ENCODE measurements at regions not wholly inside any gene's neighbourhood (a gene's known extent, or its start where the extent isn't known, plus 50 kb on each side); places are given as distances from the start of the nearest gene placed in this dataset.

- no peaks in the 10 kb centered on the region for H3K9me3 Mint-ChIP-seq (ENCODE audit: unreplicated experiment)
- Histone ChIP-seq H3K27me3 (ENCODE audit: insufficient read depth, low read length) (no peaks in the 10 kb centered on the region), H3K4me1 (ENCODE audit: insufficient read depth, low read length) (peaks cover 30% of the 10 kb centered on the region), H3K9ac (ENCODE audit: low read length) (no peak overlapping the region), H3K9me3 (ENCODE audit: insufficient read depth, low read depth, low read length) (no peaks in the 10 kb centered on the region), H3K27ac (ENCODE audit: low read depth, low read length) (no peak overlapping the region), H3K4me3 (ENCODE audit: insufficient read depth, low read depth, low read length) (no peak overlapping the region), H3K36me3 (ENCODE audit: insufficient read depth, low read length) (no peaks in the 10 kb centered on the region), H2AFZ (ENCODE audit: low read depth, low read length) (no peak overlapping the region), H3K79me2 (ENCODE audit: insufficient read depth, low read length) (no peaks in the 10 kb centered on the region), H4K20me1 (ENCODE audit: insufficient read depth, low read length) (no peaks in the 10 kb centered on the region), H3K4me2 (ENCODE audit: low read length) (no peak overlapping the region)
- H3K27me3 Mint-ChIP-seq (ENCODE audit: low read depth, unreplicated experiment), result peaks cover 18% of the 10 kb centered on the region
- H3K27ac Mint-ChIP-seq (ENCODE audit: unreplicated experiment), result no peak overlapping the region
- FAIRE-seq (no peak), DNase-seq (ENCODE audit: low read depth) (no peak)
- no peaks in the 10 kb centered on the region for H3K36me3 Mint-ChIP-seq (ENCODE audit: low read depth, unreplicated experiment)
- H3K4me3 Mint-ChIP-seq (ENCODE audit: unreplicated experiment), result no peak overlapping the region
- TF ChIP-seq, protein P1, sequence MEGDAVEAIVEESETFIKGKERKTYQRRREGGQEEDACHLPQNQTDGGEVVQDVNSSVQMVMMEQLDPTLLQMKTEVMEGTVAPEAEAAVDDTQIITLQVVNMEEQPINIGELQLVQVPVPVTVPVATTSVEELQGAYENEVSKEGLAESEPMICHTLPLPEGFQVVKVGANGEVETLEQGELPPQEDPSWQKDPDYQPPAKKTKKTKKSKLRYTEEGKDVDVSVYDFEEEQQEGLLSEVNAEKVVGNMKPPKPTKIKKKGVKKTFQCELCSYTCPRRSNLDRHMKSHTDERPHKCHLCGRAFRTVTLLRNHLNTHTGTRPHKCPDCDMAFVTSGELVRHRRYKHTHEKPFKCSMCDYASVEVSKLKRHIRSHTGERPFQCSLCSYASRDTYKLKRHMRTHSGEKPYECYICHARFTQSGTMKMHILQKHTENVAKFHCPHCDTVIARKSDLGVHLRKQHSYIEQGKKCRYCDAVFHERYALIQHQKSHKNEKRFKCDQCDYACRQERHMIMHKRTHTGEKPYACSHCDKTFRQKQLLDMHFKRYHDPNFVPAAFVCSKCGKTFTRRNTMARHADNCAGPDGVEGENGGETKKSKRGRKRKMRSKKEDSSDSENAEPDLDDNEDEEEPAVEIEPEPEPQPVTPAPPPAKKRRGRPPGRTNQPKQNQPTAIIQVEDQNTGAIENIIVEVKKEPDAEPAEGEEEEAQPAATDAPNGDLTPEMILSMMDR (IDR thresholded peaks at IDR 0.05; ENCODE audit: insufficient read depth, low read depth, low read length), result no peak
- TF ChIP-seq EZH2 (IDR thresholded peaks at IDR 0.05; ENCODE audit: insufficient read depth, low read length), result no peak
- H3K4me1 Mint-ChIP-seq (ENCODE audit: low read depth, unreplicated experiment), result peaks cover 1% of the 10 kb centered on the region
Observed at GRCh38 chr10:31120392-31120791, 88.7 kb upstream of the ZNF438 start.

DNA sequence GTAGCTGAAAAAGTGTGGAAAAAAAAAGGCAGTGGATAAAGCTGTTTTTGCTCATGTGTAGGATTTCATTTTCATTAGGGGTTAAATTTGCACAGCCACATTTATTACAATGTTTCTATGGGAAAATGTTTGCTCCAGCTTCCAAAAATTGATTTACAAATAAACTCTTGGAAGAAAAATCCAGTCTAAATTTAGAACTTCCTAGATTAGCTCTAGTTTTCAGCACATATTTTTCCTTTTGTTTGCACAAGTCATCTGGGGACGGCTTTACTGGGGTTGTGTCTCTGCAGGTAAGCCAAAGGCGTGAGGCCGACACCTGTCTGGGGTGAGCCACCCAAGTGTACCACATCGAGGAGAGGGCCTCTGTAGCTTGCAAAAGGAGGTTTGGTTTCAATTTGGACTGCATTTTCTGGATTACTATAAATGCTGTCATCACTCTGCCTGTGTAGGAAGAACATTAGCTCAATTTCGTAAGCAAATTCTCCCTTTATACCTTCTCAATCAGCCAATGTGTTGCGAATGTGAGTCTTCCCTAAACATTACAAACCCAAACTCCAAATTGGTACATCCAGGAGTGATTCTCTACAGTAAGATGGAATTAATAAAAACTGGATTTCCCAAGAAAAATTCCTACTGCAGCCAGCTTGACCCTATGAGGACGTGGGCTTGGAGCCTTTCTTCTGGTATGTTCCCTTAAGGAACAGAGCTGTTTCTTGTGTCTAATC lies 89.5 kb upstream of the ZNF438 start:
- peaks cover 30% of the 10 kb centered on the region for H3K4me1 ChIP-seq (ENCODE audit: insufficient read depth, low read length)
- H4K20me1 ChIP-seq (ENCODE audit: insufficient read depth, low read length), result no peaks in the 10 kb centered on the region
- peak overlapping the region; percentile 40 for H2AFZ ChIP-seq (ENCODE audit: low read depth, low read length)
- no peaks in the 10 kb centered on the region for H3K27me3 ChIP-seq (ENCODE audit: insufficient read depth, low read length)
- no peak overlapping the region for H3K9ac ChIP-seq (ENCODE audit: low read length)
- H3K27ac Mint-ChIP-seq (ENCODE audit: unreplicated experiment), result no peak overlapping the region
- peaks cover 1% of the 10 kb centered on the region for H3K4me1 Mint-ChIP-seq (ENCODE audit: low read depth, unreplicated experiment)
- H3K36me3 ChIP-seq (ENCODE audit: insufficient read depth, low read length), result no peaks in the 10 kb centered on the region
- no peaks in the 10 kb centered on the region for H3K36me3 Mint-ChIP-seq (ENCODE audit: low read depth, unreplicated experiment)
- H3K4me3 Mint-ChIP-seq (ENCODE audit: unreplicated experiment), result no peak overlapping the region
- peak; percentile 87 for FAIRE-seq
- no peaks in the 10 kb centered on the region for H3K79me2 ChIP-seq (ENCODE audit: insufficient read depth, low read length)
- peak overlapping the region; percentile 48 for H3K27ac ChIP-seq (ENCODE audit: low read depth, low read length)
- H3K4me2 ChIP-seq (ENCODE audit: low read length), result peak overlapping the region; percentile 13
- DNase-seq (ENCODE audit: low read depth), result no peak
- H3K9me3 ChIP-seq (ENCODE audit: insufficient read depth, low read depth, low read length), result no peaks in the 10 kb centered on the region
- peaks cover 18% of the 10 kb centered on the region for H3K27me3 Mint-ChIP-seq (ENCODE audit: low read depth, unreplicated experiment)
- no peaks in the 10 kb centered on the region for H3K9me3 Mint-ChIP-seq (ENCODE audit: unreplicated experiment)
- TF ChIP-seq EZH2 (IDR thresholded peaks at IDR 0.05; ENCODE audit: insufficient read depth, low read length), result no peak
- TF ChIP-seq, protein P1 (IDR thresholded peaks at IDR 0.05; ENCODE audit: insufficient read depth, low read depth, low read length), result no peak
- no peak overlapping the region for H3K4me3 ChIP-seq (ENCODE audit: insufficient read depth, low read depth, low read length)

Data from astrocyte (in vitro differentiated cells and primary cell).